SK-N-MC (cell line): ENCODE measurements at regions not wholly inside any gene's neighbourhood (a gene's known extent, or its start where the extent isn't known, plus 50 kb on each side); places are given as distances from the start of the nearest gene placed in this dataset.

Source experiments
- EZH2 ChIP-seq: fragments of 200-600 bp; sonication (generic); IDR thresholded peaks from one replicate; pipeline ENCODE4 v1.6.1; 2017; ENCODE audit warnings: antibody characterized with exemption
- POLR2AphosphoS5 ChIP-seq: IDR thresholded peaks from 2 replicates; pipeline ENCODE4 v1.6.1; 2012; ENCODE audit warnings: mild to moderate bottlenecking, low read depth, low read length, borderline replicate concordance

GRCh38 chr17:77474292-77474988 is 333.7 kb downstream of the SEC14L1 start:
- TF ChIP-seq POLR2AphosphoS5 (no peak), EZH2 (no peak)
